Stomach smooth muscle (tissue), 2 donors: ENCODE measurements at regions not wholly inside any gene's neighbourhood (a gene's known extent, or its start where the extent isn't known, plus 50 kb on each side); places are given as distances from the start of the nearest gene placed in this dataset.
"Not testable (repeated sequence)": the region's sequence is repeated elsewhere in the genome, so short reads cannot be mapped to it uniquely, and the experiment has no call there.

ENCODE experiments used
- H3K27ac ChIP-seq: one replicate; pipeline ENCODE4 v1.7.0; 2013; ENCODE audit warnings: mild to moderate bottlenecking, low read length, inconsistent platforms
- H3K27me3 ChIP-seq, 2 donors: one replicate each; pipeline ENCODE4 v1.7.0; 2013; ENCODE audit warnings: low read length in 2 of 2; ENCODE audit not compliant: insufficient read depth in 2 of 2, control insufficient read depth in 1 of 2
- H3K36me3 ChIP-seq, 2 donors: one replicate each; pipeline ENCODE4 v1.7.0; 2013; ENCODE audit warnings: low read length in 2 of 2; ENCODE audit not compliant: control insufficient read depth in 2 of 2, insufficient read depth in 2 of 2
- H3K4me1 ChIP-seq: one replicate; pipeline ENCODE4 v1.7.0; 2013; ENCODE audit warnings: low read length; ENCODE audit not compliant: control insufficient read depth, insufficient read depth
- H3K4me3 ChIP-seq, 2 donors: one replicate each; pipeline ENCODE4 v1.7.0; 2013; ENCODE audit warnings: low read length in 2 of 2
- H3K9ac ChIP-seq, 2 donors: one replicate each; pipeline ENCODE4 v1.7.0; 2013; ENCODE audit warnings: low read length in 2 of 2, mild to moderate bottlenecking in 1 of 2
- H3K9me3 ChIP-seq, 2 donors: one replicate each; pipeline ENCODE4 v1.7.0; 2013; ENCODE audit warnings: low read length in 2 of 2; ENCODE audit not compliant: control insufficient read depth in 2 of 2
- donor health status: healthy.
- donor health status: Pancreatic carcinoma.

DNA sequence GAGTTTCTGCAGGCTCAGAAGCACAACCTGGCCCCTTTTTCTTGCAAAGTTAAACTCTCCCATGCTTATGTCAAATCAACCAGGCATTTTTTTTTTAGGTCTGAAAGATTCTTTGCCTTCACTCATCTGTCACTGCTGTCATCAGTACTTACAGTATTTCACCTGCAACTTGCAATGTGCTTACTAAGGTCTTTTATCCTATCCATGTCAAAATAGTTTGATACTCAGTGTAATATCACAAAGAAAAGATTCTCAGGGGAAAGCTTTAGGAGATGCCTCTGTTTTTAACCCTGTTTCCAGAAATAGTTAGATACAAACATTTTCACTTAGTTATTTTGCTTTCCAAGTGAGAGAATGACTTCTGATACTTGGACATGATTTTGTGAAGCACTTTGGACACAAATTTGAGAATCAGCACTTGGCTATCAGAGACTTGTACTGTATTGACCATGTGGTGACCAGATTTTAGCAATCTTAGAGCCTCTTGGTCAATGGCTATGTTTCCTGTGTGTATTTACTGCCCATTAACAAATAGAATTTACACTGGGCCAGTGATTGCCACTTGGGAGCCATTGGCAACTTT is 428.2 kb downstream of the IRX1 start:
- Histone ChIP-seq H3K4me3 (no peak overlapping the region), H3K27me3 (no peaks in the 10 kb centered on the region), H3K27ac (no peak overlapping the region), H3K9me3 (no peaks in the 10 kb centered on the region), H3K9ac (no peak overlapping the region), H3K4me1 (peaks cover 10% of the 10 kb centered on the region), H3K36me3 (no peaks in the 10 kb centered on the region)

DNA sequence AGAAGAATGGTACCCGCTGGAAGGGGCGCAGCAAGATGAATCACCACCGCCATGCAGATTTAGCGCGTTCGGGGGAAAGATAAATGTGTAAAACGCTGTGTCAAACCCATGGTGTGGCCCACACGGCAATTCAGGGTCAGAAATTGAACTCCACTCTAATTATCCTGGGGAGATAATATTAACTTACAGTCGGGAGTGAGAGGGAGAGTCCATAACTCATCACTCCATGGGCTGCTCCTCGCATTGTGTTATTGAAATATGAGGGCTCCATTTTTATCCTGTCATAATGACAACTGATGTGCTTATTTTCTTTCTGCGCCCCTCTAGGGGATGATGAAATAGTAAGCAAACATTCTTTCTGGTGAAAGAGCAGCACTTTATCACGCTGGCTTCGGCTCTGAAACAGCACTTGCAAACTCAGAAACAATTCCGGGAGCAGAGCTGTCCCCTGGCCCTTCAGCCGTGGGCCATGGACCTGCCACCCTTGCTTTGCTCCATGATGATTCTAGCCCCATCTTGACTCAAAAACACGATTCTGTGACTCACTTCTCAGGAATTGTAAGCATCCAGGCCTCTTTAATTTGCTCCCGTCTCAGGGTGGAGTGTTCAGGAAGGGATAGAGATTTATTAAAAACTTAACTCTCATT is 431.6 kb downstream of the IRX1 start:
- no peak overlapping the region for H3K4me3 ChIP-seq
- no peaks in the 10 kb centered on the region for H3K27me3 ChIP-seq
- no peaks in the 10 kb centered on the region for H3K9me3 ChIP-seq
- peaks cover 6% of the 10 kb centered on the region for H3K4me1 ChIP-seq
- H3K9ac ChIP-seq = no peak overlapping the region
- no peaks in the 10 kb centered on the region for H3K36me3 ChIP-seq
- H3K27ac ChIP-seq = no peak overlapping the region

DNA sequence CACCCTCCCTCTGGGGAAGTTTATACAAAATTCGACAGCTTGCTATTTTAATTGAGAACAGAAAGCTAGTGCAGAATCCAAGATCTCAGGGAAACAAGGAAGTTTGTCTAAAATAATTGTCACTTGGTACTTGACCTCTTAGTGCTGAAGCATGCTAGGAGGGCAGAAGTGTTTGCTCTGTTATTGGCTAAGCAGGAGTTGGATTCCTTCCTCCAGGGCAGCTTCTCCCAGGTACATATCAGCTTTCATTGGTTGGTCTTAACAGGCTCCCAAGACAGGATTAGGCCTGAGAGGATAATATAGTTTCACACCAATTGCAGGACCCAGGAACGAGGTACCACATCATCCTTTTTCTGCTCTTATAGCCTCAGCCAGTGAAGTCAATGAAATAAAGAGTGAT is 432.8 kb downstream of the IRX1 start:
- Histone ChIP-seq H3K4me1 (peaks cover 3% of the 10 kb centered on the region), H3K36me3 (no peaks in the 10 kb centered on the region), H3K9me3 (no peaks in the 10 kb centered on the region), H3K9ac (no peak overlapping the region), H3K27me3 (no peaks in the 10 kb centered on the region), H3K4me3 (no peak overlapping the region), H3K27ac (no peak overlapping the region)

DNA sequence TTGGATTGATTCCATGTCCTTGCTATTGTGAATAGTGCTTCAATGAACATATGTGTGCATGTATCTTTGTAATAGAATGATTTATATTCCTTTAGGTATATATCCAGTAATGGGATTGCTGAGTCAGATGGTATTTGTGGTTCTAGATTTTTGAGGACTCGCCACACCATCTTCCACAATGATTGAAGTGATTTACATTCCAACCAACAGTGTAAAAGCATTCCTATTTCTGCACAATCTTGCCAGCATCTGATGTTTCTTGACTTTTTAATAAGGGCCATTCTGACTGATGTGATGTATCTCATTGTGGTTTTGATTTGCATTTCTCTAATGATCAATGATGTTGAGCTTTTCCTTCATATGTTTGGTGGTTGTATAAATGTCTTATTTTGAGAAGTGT is 437.9 kb downstream of the IRX1 start:
- not testable (repeated sequence) for H3K27ac ChIP-seq, H3K4me1 ChIP-seq, H3K36me3 ChIP-seq, H3K9me3 ChIP-seq, H3K27me3 ChIP-seq, H3K4me3 ChIP-seq, H3K9ac ChIP-seq

DNA sequence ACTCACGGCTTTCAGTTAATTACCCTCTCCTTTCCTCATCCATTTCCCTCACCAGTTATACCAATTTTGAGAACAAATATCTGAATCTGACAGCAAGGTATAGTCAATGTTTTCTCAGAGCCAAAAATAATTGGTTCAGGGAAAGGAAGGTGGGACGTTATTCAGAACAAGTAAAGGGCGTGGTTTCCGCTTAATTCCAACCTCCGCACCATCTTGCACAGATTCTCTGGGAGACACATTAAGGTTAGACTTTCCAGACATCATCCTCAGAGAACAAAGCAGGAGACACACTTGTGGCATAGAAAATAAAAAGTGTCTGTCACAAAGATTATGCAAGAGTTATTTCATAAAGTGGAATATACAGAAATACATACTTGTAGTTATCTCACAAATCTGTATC is 441.2 kb downstream of the IRX1 start:
- Histone ChIP-seq H3K27me3 (no peaks in the 10 kb centered on the region), H3K4me1 (no peaks in the 10 kb centered on the region), H3K9ac (no peak overlapping the region), H3K27ac (no peak overlapping the region), H3K36me3 (no peaks in the 10 kb centered on the region), H3K4me3 (no peak overlapping the region), H3K9me3 (peaks cover 0 to 4% of the 10 kb centered on the region in 2 donors)

DNA sequence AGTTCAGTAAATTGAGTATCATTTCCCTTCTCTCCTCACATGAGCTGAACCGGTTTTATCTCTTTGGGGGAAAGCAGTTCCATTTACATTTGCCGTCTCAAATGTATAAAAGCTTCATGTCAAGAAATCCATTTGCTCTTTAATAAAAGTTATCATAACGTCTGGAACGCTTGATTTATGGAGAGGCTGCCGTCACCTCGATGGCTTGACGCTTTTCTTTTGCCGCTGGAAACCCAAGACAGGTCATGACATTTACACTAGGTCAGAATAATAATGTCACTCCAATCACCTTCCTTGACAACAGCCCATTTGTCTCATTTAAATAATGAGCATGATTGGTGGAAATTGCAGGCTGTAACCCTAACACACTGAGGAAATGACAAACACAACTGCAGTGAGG is 443.4 kb downstream of the IRX1 start:
- no peak overlapping the region for H3K27ac ChIP-seq
- H3K36me3 ChIP-seq = no peaks in the 10 kb centered on the region
- H3K27me3 ChIP-seq = no peaks in the 10 kb centered on the region
- no peak overlapping the region for H3K9ac ChIP-seq
- peaks cover 0 to 4% of the 10 kb centered on the region in 2 donors for H3K9me3 ChIP-seq
- no peaks in the 10 kb centered on the region for H3K4me1 ChIP-seq
- H3K4me3 ChIP-seq = no peak overlapping the region

DNA sequence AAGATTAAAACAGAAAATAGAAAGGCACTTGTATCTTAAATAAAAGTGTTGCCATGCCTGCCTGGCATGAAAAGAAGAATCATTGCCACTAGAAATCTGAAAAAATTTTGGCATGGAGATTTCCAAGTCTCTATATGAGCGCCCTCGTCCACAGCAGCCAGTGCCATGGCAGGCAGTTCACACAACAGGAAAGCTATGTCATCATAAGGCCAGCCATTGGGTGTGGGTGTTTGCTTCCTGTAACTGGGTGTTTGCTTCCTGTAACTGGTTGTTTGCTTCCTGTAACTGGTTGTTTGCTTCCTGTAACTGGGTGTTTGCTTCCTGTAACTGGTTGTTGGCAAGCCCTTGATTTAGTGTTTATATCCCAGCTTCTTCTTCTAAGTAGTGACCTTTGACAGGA is 446.7 kb downstream of the IRX1 start:
- Histone ChIP-seq H3K4me3 (no peak overlapping the region), H3K9ac (no peak overlapping the region), H3K4me1 (no peaks in the 10 kb centered on the region), H3K36me3 (no peaks in the 10 kb centered on the region), H3K27me3 (no peaks in the 10 kb centered on the region), H3K9me3 (no peaks in the 10 kb centered on the region), H3K27ac (no peak overlapping the region)

DNA sequence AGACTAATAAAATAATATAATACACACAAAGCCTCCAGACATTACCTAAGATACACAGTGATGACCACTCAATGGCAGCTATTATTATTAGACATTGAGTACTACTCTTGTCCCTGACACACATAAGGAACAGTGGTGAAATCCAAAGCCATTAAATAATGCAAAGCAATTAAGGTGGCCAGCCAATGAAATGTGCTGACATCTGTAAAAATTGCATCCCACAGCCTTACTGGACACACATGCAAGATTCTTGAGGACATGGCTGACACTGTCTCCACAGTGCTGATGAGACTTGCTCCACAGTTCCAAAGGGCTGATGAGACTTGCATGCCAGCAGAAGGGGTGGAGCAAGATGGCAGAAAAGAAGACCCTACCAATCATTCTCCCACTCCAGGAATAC is 447.5 kb downstream of the IRX1 start:
- H3K27ac ChIP-seq = no peak overlapping the region
- H3K4me1 ChIP-seq = no peaks in the 10 kb centered on the region
- H3K9me3 ChIP-seq = no peaks in the 10 kb centered on the region
- no peak overlapping the region for H3K4me3 ChIP-seq
- H3K9ac ChIP-seq = no peak overlapping the region
- H3K27me3 ChIP-seq = no peaks in the 10 kb centered on the region
- no peaks in the 10 kb centered on the region for H3K36me3 ChIP-seq

DNA sequence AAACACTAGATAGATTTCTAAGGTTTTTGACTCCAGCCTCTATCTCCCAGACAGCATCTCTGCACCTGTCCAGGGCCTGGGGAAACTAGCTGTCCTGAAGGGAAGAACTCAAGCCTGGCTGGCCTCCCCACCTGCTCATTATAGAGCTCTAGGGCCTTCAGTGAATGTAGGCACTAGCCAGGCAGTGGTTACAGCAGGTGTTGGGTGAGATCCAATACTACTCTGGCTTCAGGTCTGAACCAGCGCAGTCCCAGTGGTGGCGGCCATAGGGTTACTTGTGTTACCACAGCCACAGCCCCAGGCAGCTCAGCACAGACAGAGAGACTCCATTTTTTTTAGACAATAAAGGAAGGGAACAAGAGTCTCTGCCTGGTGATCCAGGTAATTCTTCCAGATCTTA is 449.2 kb downstream of the IRX1 start:
- Histone ChIP-seq H3K27ac (no peak overlapping the region), H3K9me3 (no peaks in the 10 kb centered on the region), H3K4me3 (no peak overlapping the region), H3K9ac (no peak overlapping the region), H3K27me3 (no peaks in the 10 kb centered on the region), H3K36me3 (no peaks in the 10 kb centered on the region), H3K4me1 (no peaks in the 10 kb centered on the region)

DNA sequence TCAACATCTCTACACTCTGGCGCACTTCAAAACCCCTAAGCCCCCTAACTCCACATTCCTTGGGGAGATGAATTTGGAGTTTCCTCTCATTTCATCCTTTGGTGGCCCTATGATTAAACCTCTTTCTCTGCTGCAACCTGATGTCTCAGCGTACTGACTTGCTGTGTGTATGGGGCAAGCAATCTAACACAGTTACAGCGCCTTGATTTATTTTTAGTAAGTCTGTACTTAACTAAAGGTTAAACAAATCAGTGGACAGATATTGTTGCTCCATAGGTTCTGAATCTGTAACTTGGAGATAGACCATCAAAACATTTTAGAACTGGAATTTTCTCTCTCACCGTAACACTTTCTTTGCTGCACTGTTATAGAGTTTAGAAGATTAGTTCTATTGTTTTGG is 452.8 kb downstream of the IRX1 start:
- H3K9me3 ChIP-seq = no peaks in the 10 kb centered on the region
- no peaks in the 10 kb centered on the region for H3K36me3 ChIP-seq

DNA sequence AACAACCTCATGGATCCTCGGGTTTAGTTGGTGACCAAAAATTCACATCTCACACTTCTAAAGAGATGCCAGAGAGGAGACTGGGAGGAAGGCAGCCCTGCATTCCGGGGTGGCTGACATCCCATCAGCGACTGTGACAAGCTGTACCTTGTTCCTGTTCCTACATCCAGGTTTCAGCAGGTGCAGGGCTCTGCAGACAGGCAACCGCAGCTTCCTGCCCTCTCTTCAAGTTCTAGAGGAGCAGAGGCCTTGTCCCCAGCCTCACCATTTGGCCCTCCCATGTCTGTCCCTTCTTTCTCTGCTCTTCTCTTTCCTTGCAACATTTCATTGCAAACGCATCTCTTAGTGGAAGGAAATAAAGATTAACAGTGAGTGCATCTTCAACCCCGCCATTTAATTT is 454.6 kb downstream of the IRX1 start:
- Histone ChIP-seq H3K27me3 (no peaks in the 10 kb centered on the region), H3K4me1 (no peaks in the 10 kb centered on the region), H3K9ac (no peak overlapping the region), H3K27ac (no peak overlapping the region), H3K4me3 (no peak overlapping the region), H3K9me3 (no peaks in the 10 kb centered on the region), H3K36me3 (no peaks in the 10 kb centered on the region)

More for the DNA sequence above, 452.8 kb downstream of the IRX1 start:
- no peaks in the 10 kb centered on the region for H3K4me1 ChIP-seq
- H3K9ac ChIP-seq = no peak overlapping the region
- H3K27ac ChIP-seq = no peak overlapping the region
- H3K4me3 ChIP-seq = no peak overlapping the region
- H3K27me3 ChIP-seq = no peaks in the 10 kb centered on the region
